AG04450 (cell line): ENCODE measurements at regions not wholly inside any gene's neighbourhood (a gene's known extent, or its start where the extent isn't known, plus 50 kb on each side); places are given as distances from the start of the nearest gene placed in this dataset.

Source experiments
- CTCF ChIA-PET: fragments of 300-600, 350-600 bp; formaldehyde crosslinking; extraction: SDS; loops from one replicate; lab custom pipeline; 2022; ENCODE audit warnings: antibody characterized with exemption, inconsistent platforms; lab: Charles Lee
- POLR2A ChIA-PET: fragments of 350-600 bp; formaldehyde crosslinking; extraction: SDS; loops from one replicate; lab custom pipeline; 2021; ENCODE audit warnings: antibody characterized with exemption, inconsistent platforms; lab: Yijun Ruan, JAX
- DNase-seq: peaks from one replicate; pipeline ENCODE4 v3.0.0-alpha.2; 2011; ENCODE audit warnings: low read depth, low spot score
- H3K27ac ChIP-seq: one replicate; pipeline ENCODE4 v1.5.1; 2012; ENCODE audit warnings: low read depth, low read length, control low read depth
- H3K27me3 ChIP-seq: one replicate; pipeline ENCODE4 v1.6.0; 2012; ENCODE audit warnings: low read length; ENCODE audit not compliant: control insufficient read depth, insufficient read depth
- H3K4me3 ChIP-seq: 2 replicates; pipeline ENCODE4 v1.5.1; 2011; ENCODE audit warnings: mild to moderate bottlenecking, low read depth, low read length, control low read depth
- H3K9me3 ChIP-seq: 2 replicates; pipeline ENCODE4 v1.5.1; 2012; ENCODE audit warnings: low read length; ENCODE audit not compliant: control insufficient read depth, insufficient read depth
- CTCF ChIP-seq: IDR thresholded peaks from 2 replicates; pipeline ENCODE4 v1.5.1; 2011; ENCODE audit warnings: low read depth, low read length, control low read depth, inconsistent platforms

GRCh38 chr1:114222920-114223319 lies 69.3 kb upstream of the SYT6 start:
- ChIA-PET CTCF (no interaction called here), POLR2A (no interaction called here)
- TF ChIP-seq CTCF: no peak
- Histone ChIP-seq H3K9me3 (no peaks in the 10 kb centered on the region), H3K27ac (no peak overlapping the region), H3K4me3 (no peak overlapping the region), H3K27me3 (peaks cover 2% of the 10 kb centered on the region)
- DNase-seq: no peak

- Histone ChIP-seq H3K27me3 (peaks cover 5% of the 10 kb centered on the region), H3K27ac (no peak overlapping the region), H3K4me3 (peak overlapping the region; percentile 7; the same call in 1 of the 2 replicates), H3K9me3 (no peaks in the 10 kb centered on the region)
- DNase-seq: no peak
- POLR2A ChIA-PET: no interaction called here
- CTCF ChIA-PET: no interaction called here
- TF ChIP-seq CTCF: 0 out of 2 replicates have a peak, but pooled peaks have one; percentile 10
Measured at GRCh38 chr1:114219172-114219868, 65.7 kb upstream of the SYT6 start.

- Histone ChIP-seq H3K4me3 (peak overlapping the region; percentile 7; the same call in 1 of the 2 replicates), H3K9me3 (no peaks in the 10 kb centered on the region), H3K27me3 (peaks cover 5% of the 10 kb centered on the region), H3K27ac (no peak overlapping the region)
- no peak for DNase-seq
- TF ChIP-seq CTCF: no peak
- CTCF ChIA-PET: no interaction called here
- POLR2A ChIA-PET: no interaction called here
Measured at GRCh38 chr1:114218361-114219171, 64.9 kb upstream of the SYT6 start.

- ChIA-PET CTCF (no interaction called here), POLR2A (no interaction called here)
- no peak for TF ChIP-seq CTCF
- H3K9me3 ChIP-seq: no peaks in the 10 kb centered on the region
- DNase-seq: no peak
- peaks cover 9% of the 10 kb centered on the region for H3K27me3 ChIP-seq
- H3K27ac ChIP-seq: no peak overlapping the region
- no peak overlapping the region for H3K4me3 ChIP-seq
Measured at GRCh38 chr1:114216431-114217173, 62.9 kb upstream of the SYT6 start.
